ENCODE measurements at regions not wholly inside any gene's neighbourhood (a gene's known extent, or its start where the extent isn't known, plus 50 kb on each side); places are given as distances from the start of the nearest gene placed in this dataset.

GRCh38 chr2:152826581-152827279 is 108.3 kb downstream of the ARL6IP6 start:
- H3K4me3 ChIP-seq = no peak overlapping the region
- no peak overlapping the region for H3K9ac ChIP-seq
- no peaks in the 10 kb centered on the region for H4K20me1 ChIP-seq
- H3K27me3 ChIP-seq = no peaks in the 10 kb centered on the region
- no peak for TF ChIP-seq Cebpa-rat (IDR thresholded peaks at IDR 0.05)
- peak overlapping the region; percentile 52 for H3K4me2 ChIP-seq
- H3K4me1 ChIP-seq = peaks cover 16% of the 10 kb centered on the region
- no peaks in the 10 kb centered on the region for H3K9me3 ChIP-seq
- peak overlapping the region; percentile 33 for H3K27ac ChIP-seq
- H3K36me3 ChIP-seq = no peaks in the 10 kb centered on the region

DNA sequence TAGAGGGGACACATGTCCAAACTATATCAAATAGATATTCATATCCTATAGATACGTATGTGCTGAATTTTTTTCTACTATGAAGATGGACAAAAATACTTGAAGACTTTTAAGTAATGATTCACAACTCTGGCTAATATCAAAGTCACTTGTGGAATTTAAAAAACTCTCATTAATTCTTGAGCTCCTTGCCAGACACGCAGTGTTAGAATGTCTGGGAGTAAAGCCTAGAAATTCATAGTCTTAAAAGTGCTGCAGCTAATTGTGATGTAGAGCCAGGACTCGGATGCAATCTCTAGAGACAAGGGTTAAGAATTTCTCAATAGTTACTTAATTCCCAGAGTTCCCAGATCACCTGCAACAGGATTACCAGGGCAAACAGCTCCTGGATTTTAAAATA is 107.4 kb downstream of the ARL6IP6 start:
- H4K20me1 ChIP-seq = no peaks in the 10 kb centered on the region
- H3K27ac ChIP-seq = peak overlapping the region; percentile 33; the same call in 1 of the 2 replicates
- no peak overlapping the region for H3K4me2 ChIP-seq
- peaks cover 16% of the 10 kb centered on the region for H3K4me1 ChIP-seq
- no peaks in the 10 kb centered on the region for H3K9me3 ChIP-seq
- no peak for TF ChIP-seq Cebpa-rat (IDR thresholded peaks at IDR 0.05)
- no peaks in the 10 kb centered on the region for H3K27me3 ChIP-seq
- no peaks in the 10 kb centered on the region for H3K36me3 ChIP-seq
- no peak overlapping the region for H3K4me3 ChIP-seq
- H3K9ac ChIP-seq = no peak overlapping the region

- TF ChIP-seq Cebpa-rat (IDR thresholded peaks at IDR 0.05) = no peak
- Histone ChIP-seq H3K9ac (no peak overlapping the region), H3K9me3 (no peaks in the 10 kb centered on the region), H3K36me3 (no peaks in the 10 kb centered on the region), H4K20me1 (no peaks in the 10 kb centered on the region), H3K4me1 (peaks cover 16% of the 10 kb centered on the region), H3K27me3 (no peaks in the 10 kb centered on the region), H3K4me2 (no peak overlapping the region), H3K27ac (no peak overlapping the region), H3K4me3 (no peak overlapping the region)
Observed at GRCh38 chr2:152823905-152824304, 105.5 kb downstream of the ARL6IP6 start.

DNA sequence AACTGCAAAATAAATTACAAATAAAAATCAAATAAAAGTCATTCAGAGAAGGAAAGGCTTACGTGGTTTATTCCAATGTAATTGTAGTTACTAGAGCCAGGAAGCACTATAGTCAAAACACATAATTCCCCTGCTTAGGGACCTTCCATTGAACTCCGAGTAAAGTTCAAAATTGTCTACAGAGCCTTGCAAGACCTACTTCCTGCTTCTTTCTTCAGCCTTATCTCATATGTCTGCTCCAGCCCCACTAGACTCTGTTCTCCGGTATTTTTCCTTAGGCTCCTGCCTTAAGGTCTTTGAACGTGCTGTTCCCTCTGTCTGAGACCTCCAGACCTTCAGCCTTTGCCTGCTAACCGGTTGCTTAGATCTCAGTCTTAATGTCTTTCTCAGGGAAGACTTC is 104.3 kb downstream of the ARL6IP6 start:
- TF ChIP-seq Cebpa-rat (IDR thresholded peaks at IDR 0.05) = no peak
- Histone ChIP-seq H3K9ac (no peak overlapping the region), H3K27ac (no peak overlapping the region), H3K27me3 (no peaks in the 10 kb centered on the region), H3K9me3 (no peaks in the 10 kb centered on the region), H3K4me3 (no peak overlapping the region), H4K20me1 (no peaks in the 10 kb centered on the region), H3K4me2 (no peak overlapping the region), H3K4me1 (peaks cover 15% of the 10 kb centered on the region), H3K36me3 (no peaks in the 10 kb centered on the region)

DNA sequence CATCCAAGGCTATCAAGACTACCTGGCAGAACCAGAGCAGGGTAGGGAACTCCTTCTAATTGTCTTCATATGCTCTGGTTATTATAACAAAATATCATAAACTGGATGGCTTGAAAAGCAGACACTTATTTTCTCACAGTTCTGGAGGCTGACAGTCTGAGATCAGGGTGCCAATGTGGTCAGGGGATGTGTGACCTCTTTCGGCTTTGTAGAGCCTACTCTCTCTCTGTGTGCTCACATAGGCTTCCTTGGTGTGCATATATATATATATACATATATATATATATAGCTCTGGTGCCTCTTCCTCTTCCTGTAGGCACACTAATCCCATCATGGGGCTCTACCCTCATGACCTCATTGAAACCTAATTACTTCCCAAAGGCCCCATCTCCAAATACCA is 101.6 kb downstream of the ARL6IP6 start:
- no peak for TF ChIP-seq Cebpa-rat (IDR thresholded peaks at IDR 0.05)
- H3K36me3 ChIP-seq = no peaks in the 10 kb centered on the region
- H4K20me1 ChIP-seq = no peaks in the 10 kb centered on the region
- no peak overlapping the region for H3K9ac ChIP-seq
- no peak overlapping the region for H3K27ac ChIP-seq
- no peak overlapping the region for H3K4me3 ChIP-seq
- no peak overlapping the region for H3K4me2 ChIP-seq
- H3K9me3 ChIP-seq = no peaks in the 10 kb centered on the region
- no peaks in the 10 kb centered on the region for H3K27me3 ChIP-seq
- H3K4me1 ChIP-seq = peaks cover 8% of the 10 kb centered on the region

DNA sequence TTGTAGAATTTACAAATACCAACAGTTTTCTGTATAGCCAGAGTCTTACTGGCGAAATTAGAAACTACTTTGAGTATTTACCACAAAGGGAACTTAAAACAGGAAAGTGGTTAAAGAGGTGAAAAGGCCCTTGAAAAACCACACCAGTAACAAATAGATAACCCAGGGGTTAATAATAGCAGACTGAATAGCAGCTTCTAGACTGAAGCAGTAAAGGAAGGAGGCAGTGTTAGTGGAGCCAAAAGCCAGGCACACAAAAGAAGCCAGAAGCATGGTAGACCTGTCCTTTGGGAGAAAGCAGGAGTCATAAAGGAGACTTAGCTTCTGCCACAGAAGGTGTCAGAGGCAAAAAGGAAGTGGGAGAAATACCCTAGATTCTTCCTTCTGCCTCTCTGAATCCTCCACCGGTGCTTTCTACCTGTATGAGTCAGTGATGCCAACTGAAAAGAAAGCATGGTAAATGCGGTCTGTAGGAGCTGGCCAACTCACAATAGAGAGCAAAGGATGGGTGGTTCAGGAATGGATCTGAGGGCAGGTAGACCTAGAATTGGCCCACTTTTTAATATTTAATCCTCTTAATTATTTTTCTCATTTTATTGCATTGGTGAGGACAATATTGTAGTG is 97.3 kb downstream of the ARL6IP6 start:
- Histone ChIP-seq H3K9ac (no peak overlapping the region), H4K20me1 (no peaks in the 10 kb centered on the region), H3K4me3 (no peak overlapping the region), H3K9me3 (peaks cover 24% of the 10 kb centered on the region), H3K27me3 (no peaks in the 10 kb centered on the region), H3K4me2 (0 out of 2 replicates have a peak overlapping the region, but pooled peaks have one; percentile 4), H3K27ac (no peak overlapping the region), H3K4me1 (peaks cover 8% of the 10 kb centered on the region), H3K36me3 (no peaks in the 10 kb centered on the region)
- TF ChIP-seq Cebpa-rat (IDR thresholded peaks at IDR 0.05) = no peak

GRCh38 chr2:152814475-152815030 is 96.1 kb downstream of the ARL6IP6 start:
- Histone ChIP-seq H3K4me3 (no peak overlapping the region), H4K20me1 (no peaks in the 10 kb centered on the region), H3K36me3 (no peaks in the 10 kb centered on the region), H3K27ac (no peak overlapping the region), H3K27me3 (no peaks in the 10 kb centered on the region), H3K9me3 (peaks cover 24% of the 10 kb centered on the region), H3K9ac (no peak overlapping the region), H3K4me1 (peaks cover 8% of the 10 kb centered on the region), H3K4me2 (no peak overlapping the region)
- TF ChIP-seq Cebpa-rat (IDR thresholded peaks at IDR 0.05) = no peak

DNA sequence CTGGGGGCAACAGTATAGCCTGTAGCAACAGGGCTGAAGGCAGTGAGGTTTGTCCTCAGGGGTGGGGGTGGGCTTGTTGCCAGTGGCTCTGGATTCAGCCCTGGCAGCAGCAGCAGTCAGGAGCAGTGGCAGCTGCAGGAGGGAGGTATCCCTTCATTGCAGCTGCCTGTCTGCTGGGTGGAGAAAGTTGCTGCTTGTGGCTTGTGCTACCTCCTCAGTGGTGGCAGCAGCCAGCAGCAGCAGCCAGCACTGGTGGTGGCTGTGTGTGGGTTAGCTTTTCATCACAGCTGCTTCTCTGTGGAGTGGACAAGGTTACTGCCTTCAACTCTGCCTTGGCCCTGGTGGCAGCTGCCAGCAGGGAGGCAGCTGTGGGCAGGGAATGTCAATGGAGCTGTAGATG is 94.9 kb downstream of the ARL6IP6 start:
- H3K27ac ChIP-seq = no peak overlapping the region
- no peak overlapping the region for H3K4me3 ChIP-seq
- peaks cover 24% of the 10 kb centered on the region for H3K9me3 ChIP-seq
- no peak overlapping the region for H3K4me2 ChIP-seq
- TF ChIP-seq Cebpa-rat (IDR thresholded peaks at IDR 0.05) = no peak
- H4K20me1 ChIP-seq = no peaks in the 10 kb centered on the region
- H3K27me3 ChIP-seq = no peaks in the 10 kb centered on the region
- no peaks in the 10 kb centered on the region for H3K36me3 ChIP-seq
- H3K4me1 ChIP-seq = peaks cover 8% of the 10 kb centered on the region
- H3K9ac ChIP-seq = no peak overlapping the region
